Dermis microvascular lymphatic vessel endothelial cell (primary cell): ENCODE measurements at regions not wholly inside any gene's neighbourhood (a gene's known extent, or its start where the extent isn't known, plus 50 kb on each side); places are given as distances from the start of the nearest gene placed in this dataset.

Experiments used
- DNase-seq, 2 donors: peaks; one replicate each; pipeline versions ENCODE4 v3.0.0 to v3.0.0-alpha.2; 2010; ENCODE audit warnings: low read depth in 2 of 2

DNA sequence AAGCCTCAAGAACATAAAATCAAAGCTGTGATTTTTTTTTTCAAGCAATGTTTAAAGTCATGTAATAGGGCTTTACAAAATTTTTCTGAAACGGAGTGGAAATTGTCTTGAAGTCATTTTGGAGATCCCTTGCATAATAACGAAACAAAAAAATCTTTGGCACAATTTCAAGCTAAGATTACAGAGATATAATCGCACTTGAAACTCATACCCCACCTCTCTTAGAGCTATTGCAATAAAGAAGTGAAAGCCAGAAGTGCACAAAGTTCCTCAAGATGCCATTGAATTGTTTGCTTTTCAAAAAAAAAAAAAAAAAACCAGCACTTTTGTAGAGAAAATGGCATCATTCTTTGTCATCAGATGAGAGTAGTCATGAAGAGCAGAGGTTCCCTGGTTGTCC lies 152.3 kb downstream of the PAX3 start:
- no peak for DNase-seq

DNA sequence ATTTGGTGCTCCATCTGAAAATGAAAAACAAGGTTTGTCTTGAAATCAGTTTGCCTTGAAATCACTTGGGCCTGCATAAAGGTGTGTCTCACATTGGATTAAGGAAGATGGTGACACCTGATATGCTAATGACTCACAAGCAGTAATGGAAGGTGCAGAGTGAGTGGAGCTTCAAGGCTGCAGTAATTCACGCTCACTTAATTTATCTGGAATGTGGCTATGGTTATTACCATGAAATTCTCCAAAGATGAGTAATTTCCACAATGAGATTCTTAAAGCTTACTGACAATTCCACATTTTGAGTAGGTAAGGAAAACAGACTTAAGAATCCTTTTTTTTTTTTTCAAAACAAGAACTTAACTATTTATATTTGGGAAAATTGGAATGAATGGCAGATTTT lies 156.8 kb downstream of the PAX3 start:
- DNase-seq = no peak

DNA sequence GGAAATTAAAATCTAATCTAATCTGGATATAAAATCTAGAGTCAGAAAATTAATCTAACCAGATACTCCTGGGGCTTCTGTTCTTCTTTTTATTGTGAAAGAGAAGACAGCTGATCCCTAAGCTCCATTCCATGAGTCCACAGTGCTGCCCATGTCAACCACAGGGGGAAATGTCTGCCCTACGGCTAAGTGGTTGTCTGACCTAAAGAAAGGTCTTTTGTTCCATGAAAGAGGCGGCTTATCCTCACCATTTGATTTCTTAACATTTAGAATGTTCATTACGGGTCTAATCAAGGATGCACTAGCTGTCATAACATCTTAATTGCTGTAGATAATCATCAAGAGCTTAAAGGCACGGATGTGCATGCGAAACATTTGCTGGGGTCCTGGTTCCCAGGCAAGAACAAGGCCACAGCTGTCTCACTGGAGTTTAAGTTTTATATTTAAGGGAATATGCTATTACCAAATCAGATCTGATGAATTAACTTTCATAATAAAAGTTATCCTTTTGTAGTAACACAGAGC lies 162.6 kb downstream of the PAX3 start:
- DNase-seq = no peak

DNA sequence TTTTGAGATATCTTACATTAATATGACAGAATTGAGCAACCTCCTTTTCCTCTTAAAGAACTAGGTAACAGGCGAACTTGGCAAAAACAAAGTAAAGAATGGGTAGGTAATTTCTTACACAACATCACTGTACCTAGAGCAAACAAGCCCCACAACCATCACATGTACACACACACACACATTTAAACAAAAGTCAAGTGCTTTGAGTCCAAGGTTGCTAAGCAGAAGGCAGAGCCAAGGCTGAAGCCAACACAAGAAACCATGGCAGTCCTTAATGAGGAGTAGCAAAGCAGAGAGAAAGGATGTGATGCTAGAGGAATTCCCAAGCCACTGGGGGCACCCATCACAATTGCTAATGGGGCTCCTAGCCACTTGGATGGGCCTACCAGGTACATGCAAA lies 164.1 kb downstream of the PAX3 start:
- DNase-seq = no peak

DNA sequence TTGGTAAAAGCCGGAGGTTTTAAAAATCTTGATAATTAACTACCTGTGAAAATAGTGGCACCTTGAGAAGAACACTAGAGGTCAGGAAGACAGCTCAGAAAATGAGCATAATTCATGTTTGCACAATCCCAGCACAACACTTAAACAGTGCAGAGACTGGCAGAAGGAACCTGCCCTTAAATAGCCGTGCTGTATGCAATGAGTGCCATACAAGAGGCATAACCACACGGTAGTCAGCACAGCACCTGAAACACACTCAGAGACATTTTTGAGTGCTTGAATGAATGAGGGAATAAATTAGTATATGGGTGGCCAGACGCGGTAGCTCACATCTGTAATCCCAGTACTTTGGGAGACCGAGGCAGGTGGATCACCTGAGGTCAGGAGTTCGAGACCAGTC lies 164.9 kb downstream of the PAX3 start:
- DNase-seq = no peak

DNA sequence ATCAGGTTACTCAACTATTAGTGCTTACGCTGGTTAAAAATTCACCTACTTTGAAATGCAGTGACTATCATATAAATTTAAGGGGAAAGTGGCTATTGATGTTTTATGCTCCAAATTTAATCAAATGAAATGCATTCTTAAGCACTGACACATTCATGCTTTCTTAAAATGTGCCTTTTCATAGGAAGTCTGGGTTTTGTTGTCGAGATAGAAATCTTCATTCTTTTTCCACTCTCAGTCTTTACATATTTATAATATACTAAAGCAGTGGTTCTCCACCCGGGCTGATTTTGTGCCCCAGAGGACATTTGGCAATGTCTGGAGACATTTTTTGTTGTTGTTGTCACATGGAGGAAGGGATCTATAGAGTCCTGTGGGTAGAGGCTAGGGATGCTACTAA lies 167.9 kb downstream of the PAX3 start:
- no peak for DNase-seq

DNA sequence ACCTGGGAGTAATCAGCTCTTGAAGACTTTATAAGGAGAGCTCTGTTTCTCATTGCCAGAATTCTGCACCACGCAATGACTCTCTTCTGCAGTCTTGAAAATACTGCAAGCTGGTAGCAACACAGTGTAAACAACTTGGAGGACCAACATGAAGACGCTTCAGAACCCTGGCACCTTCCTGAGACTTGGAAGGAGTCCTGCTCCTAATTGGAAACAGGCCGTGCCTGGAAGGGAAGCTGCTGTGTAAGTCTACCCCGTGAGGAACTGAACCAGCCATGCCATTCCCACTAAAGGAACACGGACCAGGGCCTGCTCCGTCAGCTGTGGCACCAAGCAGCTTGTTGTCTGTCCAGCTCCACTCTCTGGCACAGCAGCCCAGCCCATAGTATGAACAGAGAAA lies 171.1 kb downstream of the PAX3 start:
- DNase-seq = no peak

DNA sequence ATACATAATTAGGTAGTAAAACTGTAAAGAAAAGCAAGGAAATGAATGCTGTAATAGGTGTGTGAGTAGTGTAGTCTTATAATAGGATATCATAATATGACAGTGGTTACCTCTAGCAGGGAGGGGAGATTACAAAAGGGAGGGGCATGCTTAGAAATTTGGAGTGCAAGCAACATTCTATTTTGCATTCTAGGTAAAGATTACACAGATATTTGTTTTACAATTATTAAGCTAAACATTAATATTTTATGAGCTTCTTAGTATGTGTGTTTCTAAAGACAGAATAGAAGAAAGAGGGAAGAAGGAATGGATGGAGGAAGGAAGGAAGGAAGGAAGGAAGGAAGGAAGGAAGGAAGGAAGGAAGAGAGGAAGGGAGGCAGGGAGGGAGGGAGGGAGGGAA lies 177.9 kb downstream of the PAX3 start:
- DNase-seq = no peak

DNA sequence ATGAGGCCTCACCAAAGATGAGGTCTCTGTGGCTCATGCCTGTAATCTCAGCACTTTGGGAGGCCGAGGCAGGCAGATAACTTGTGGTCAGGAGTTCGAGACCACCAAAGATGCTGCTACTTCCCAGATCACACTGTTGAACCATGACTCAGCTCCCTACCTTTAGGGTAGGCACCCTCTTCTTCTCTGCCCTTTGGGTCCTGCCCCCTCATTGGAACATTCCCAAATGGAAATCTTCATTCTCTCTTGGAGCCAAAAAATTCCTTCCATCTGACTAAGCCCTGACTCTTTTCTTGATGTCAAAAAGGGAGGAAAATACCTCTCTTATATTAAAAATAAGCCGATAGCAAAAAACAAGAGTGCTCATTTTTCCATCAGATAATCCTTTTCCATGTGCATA lies 183.5 kb downstream of the PAX3 start:
- no peak for DNase-seq

DNA sequence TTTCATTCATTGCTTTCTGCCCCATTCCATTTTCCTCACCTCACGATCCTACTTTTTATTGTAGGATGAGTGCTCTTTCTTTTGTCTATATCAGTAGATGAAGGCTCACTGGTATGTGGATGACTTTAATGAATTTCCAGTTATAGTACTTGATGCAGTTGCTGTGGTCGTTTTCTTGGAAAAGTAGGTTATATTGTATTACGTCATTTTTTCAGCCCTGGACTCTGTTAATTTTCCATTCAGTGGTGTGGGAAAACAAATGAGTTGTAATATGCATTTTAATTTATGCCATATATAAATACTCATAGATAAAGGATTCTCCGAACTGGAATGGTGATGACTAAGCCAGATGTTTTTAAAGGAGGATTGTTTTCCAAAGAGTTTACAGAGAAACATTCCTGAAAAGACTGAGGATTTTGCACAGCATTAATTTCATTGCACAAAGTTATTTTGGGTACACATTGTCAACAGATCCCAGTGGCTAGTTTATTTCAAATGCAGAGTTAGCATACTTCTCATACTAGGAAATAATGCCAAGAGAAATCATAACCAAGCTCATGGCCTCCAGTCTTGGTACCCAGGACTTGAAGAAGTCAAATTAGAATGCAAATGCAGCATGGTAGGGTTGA lies 189.7 kb downstream of the PAX3 start:
- DNase-seq = no peak

DNA sequence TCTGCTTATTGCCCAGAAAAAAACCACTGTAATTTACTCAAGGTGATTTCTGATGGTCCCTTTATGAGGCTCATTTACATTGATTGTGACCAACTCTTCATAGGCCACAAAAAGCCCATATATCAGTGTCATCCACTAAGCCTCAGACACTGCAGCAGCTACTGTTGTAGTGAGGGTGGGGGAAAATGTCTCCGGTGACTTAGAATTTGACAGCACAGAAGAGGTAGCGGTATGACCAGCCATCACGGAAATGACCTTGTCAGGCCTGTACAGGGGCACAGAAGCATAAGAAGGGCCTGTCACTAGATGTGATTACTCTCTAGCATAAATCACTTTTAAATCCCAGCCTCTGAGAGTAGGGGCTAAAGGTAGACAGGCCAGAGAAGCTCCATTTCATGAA lies 190.3 kb downstream of the PAX3 start:
- DNase-seq = no peak

DNA sequence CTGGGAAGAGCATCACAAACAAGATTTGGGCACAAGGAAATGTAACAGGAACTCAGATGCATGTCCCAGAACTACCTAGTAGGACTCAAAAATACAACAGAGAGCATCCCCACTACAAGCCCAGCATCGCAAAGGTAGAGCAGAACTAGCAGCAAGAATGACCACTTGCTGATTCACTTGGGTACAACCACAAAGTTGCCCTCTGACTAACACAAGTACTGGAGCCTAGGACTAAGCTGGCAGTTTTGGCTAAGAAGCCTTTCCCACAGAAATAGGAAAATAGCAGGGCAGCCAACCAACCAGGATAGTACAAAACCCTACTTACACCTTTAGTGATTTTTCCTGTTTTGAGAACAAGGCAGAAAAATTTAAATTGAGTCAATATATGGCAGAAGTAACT lies 193.8 kb downstream of the PAX3 start:
- DNase-seq = no peak

DNA sequence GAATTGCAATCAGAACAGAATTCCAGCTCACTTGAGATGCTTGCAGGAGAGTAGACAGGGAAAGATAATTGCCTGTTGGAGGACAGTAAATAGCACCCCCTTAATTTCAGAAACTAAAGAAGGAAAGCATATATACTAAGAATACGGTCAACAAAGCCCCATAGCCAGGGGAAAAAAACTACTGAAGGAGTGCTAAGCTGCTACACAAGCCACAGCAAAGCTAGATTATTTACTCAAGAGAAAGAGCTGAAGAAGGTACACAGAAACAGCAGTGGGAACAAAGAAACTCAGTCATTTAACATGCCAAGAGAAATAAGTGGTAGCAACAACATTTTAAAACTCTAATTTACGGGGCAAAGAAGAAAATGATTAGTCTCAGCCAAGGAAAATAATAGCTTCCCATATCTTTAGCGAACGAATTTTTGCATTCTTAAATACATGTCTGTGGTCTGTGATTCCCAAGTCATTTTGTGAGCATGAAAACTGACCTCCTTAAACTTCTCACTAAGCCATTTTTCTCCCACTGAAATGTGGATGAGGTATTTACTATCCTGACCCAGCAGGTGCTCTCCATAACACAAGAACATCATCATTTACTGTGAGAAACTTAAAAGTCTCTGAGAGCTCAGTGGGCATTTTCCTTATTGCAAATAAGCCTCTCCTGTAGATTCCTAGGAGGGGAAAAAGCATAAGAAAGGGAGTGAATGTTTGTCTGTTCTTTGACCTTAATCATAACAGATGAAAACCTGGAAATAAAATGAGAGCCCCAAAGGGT lies 196.0 kb downstream of the PAX3 start:
- no peak for DNase-seq

DNA sequence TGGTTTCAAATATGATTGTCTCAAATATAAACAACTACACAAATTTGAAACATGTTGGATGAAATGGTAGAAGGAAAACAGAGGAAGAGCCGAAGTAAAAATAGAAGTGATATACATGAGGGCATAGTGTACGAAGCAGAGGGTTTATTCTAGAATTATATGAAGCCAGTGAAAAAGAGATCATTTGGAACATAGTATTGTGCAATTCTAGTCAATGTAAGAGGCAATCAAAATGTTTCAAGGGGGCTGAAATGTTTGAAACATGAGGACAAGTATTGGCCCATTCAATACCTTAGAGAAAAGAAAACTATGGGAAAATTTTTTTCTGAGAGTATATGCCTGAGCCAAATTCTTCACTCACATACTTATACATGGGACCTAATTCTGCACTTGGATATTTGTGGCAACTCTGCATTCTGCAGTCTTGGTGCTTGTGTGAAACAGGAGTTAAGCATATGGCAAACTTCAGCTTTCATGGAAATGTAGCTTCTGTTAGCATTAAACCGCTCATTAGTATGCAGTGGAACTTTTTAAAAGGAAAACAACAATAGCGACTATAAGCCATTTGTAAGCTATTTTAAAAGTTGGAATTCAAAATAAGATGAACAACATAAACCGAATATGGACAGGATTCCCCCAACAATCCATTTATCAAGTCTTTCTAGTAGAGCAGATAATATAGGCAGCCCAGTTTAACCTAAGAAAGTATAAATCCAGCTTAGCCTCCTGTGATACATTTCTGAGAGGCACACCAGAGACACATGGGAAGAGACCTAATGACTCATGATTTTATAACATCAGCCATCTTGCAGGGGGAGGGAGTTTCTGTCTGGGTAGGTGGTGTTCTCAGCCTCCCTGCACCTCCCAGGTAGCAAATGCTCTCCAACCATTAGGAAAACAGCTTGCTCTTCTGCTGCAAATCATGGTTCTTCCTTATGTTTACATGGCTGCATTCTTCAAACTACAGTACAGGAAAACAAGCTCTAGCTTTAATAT lies 197.8 kb downstream of the PAX3 start:
- no peak for DNase-seq

DNA sequence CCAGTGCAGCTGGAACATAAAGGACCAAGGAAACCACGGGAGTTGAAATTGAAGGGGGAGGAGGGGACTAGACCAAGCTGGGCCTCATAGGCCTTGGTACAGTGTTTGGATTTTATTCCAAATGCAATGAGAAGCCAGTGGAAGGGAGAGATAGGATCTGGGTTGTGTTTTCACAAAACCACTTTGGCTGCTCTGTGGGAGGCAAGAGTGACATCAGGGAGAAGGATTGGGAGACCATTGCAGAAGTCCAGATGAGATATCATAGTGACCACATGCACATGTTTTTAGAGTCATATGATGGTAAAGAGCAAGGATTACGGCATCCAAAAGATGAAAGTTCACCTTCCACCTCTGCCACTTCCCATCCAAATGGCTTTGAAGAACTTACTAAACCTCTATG lies 210.2 kb downstream of the PAX3 start:
- DNase-seq = no peak

DNA sequence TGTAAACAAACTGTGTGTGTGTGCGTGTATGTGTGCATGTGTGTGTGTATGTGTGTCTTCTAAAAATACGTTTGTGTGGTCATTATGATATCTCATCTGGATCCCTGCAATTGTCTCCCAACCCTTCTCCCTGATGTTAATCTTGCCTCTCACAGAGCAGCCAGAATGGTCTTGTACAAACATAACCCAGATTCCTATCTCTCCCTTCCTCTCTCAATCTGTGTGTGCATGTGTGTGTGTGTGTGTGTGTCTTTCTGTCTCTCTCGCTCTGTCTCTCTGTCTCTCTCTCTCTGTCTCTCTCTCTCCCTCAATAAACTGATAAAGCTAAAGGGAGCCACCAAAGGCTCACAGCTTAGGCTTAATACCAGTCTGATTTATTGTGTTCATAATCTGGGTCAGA lies 210.8 kb downstream of the PAX3 start:
- DNase-seq = no peak

DNA sequence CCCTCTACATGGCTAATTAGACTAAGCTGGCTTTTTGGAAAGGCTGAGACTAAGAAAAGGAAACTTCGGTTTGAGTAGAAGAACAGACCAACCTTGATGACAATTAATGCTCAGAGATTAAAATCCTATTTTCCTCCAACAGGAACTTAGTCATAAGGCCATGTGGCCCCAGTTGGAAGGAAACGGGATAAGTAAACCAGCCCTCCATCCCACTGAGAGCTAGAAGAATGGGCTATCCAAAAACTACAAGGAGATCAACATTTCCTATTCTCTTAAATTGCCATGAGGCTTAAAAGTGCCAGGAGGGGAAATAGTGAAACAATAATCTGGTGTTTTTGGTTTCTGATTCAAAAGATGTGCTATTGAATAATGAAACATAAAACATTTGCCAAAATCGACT lies 216.6 kb downstream of the PAX3 start:
- DNase-seq = no peak

DNA sequence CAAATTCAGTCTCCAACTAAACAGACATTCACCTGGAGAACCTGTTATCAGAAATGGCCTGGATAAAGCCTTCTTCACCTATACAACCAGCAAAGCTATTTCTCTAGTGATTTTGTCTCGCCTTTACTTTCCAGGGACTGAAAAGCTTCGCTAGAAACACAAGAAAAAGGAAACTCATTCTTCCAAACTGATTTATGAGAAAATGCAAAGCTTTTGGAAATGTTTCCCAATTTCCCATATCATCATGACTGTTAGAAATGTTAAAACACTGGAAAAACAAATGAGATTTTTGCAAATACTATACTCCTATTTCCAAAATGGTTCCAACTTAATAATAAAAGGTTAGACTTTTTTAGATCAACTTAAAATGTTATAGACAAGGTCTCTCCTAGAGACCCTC lies 218.7 kb downstream of the PAX3 start:
- DNase-seq = no peak

DNA sequence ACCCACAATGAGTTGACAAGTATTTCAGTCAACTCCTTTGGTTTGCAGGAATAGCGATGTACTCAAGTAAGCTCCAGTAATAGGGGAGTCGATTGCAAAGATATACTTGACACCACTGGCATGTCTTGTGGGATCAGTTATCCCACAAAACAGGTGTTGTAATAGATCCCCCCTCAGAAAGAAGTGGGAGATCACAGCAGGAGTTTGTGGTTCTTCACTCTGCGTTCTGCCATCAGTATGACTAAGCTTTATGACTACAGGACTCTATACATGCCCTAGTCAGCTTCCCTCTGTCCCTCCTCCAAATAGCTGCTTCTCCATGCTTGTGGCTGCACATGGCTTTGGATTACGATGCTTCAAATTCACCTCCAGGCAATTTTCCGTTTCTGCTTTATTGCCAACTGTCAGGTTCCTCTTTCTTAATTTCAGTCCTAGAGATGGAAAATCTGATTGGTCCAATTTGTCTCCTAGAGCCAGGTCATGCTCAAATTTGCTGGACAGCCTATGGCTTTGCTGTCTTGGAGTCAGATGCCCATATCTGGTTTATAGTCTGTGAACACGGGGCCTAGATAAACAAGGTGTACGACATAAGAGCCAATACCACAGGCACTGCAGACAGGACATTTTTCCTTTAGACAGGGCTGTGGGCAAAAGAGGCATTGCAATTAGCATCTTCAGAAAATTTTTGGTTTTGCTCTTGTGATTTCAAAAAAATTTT lies 221.7 kb downstream of the PAX3 start:
- no peak for DNase-seq

DNA sequence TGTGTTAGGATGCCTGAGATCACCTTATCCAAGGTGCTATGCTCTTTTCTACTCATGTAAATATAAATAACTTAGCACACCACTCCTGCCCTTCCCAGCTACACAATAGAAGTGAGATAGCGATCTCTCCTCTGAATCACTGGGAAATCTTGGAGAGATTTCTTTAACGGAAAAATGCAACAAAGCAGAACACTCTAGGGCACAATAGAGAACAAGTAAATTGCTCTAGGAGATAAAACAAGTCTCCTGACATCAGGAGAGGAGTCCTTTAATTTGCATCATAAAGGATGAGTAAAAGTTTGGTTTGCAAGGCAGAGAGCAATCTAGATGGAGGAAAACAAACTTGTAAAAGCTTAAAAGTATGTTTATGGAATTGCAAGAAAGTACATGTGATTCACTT lies 224.1 kb downstream of the PAX3 start:
- DNase-seq = no peak

DNA sequence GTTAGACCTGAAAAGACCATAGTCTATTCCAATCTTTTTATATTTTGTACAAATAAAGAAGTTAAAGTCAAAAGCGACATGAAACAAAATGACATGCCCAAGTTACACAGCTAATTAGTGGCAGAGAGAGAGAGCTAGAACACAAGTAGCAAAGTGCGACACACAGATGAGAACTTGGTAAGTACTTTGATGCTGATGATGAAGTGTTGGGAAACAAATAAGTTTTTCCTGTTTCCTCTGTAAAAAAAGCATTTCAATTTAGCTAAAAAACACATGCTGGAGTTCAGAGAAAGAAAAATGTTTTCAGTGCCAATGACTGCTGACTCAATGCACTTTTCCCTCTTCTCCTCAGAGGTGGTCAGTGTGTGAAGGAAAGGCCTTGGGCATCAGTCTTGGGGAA lies 226.9 kb downstream of the PAX3 start:
- DNase-seq = no peak

DNA sequence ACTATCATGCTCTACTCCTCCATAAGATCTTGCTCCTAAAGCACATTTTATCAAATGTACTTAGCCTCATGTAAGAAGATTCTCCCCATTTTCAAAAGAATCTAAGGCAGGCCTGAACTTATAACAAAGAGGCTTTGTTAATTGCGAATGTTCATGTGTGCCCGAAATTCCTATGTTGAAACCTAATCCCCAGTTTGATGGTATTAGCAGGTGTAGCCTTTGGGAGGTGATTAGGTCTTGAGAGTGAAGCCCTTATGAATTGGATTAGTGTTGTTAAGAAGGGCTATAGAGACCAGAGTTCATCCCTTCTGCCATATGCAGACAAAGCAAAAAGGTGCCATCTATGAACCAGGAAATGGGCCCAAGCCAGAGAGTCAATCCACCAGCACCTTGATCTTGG lies 234.5 kb downstream of the PAX3 start:
- no peak for DNase-seq
